ENCODE measurements at regions not wholly inside any gene's neighbourhood (a gene's known extent, or its start where the extent isn't known, plus 50 kb on each side); places are given as distances from the start of the nearest gene placed in this dataset.

- TF ChIP-seq CTCF (IDR thresholded peaks at IDR 0.05): no peak
- no peak for TF ChIP-seq EZH2 (IDR thresholded peaks at IDR 0.05; ENCODE audit: borderline replicate concordance, insufficient read depth, low read depth, low read length, poor library complexity, severe bottlenecking)
These were observed 278.8 kb downstream of the AMY1C start for GRCh38 chr1:104028416-104029035.
